Liver (tissue), 8 donors: ENCODE measurements at regions not wholly inside any gene's neighbourhood (a gene's known extent, or its start where the extent isn't known, plus 50 kb on each side); places are given as distances from the start of the nearest gene placed in this dataset.
"Not testable (repeated sequence)": the region's sequence is repeated elsewhere in the genome, so short reads cannot be mapped to it uniquely, and the experiment has no call there.

ENCODE experiments used
- DNase-seq: peaks from one replicate; pipeline ENCODE4 v3.0.0-alpha.2; 2017; ENCODE audit warnings: low spot score
- H3K27ac ChIP-seq, 2 donors: one replicate each; pipeline ENCODE4 v1.7.0; 2013; ENCODE audit warnings: inconsistent platforms in 2 of 2, low read length in 2 of 2, control low read depth in 1 of 2, low read depth in 1 of 2, mild to moderate bottlenecking in 1 of 2
- H3K27me3 ChIP-seq, 4 donors: one replicate each; pipeline versions ENCODE4 v1.6.1 to v1.7.0; 2013; ENCODE audit warnings: low read length in 3 of 4, inconsistent platforms in 1 of 4, mild to moderate bottlenecking in 1 of 4, moderate library complexity in 1 of 4; ENCODE audit not compliant: control insufficient read depth in 4 of 4, insufficient read depth in 4 of 4
- H3K36me3 ChIP-seq, 4 donors: one replicate each; pipeline versions ENCODE4 v1.6.1 to v1.7.0; 2013; ENCODE audit warnings: low read length in 3 of 4, mild to moderate bottlenecking in 3 of 4, low read depth in 1 of 4, moderate library complexity in 1 of 4; ENCODE audit not compliant: control insufficient read depth in 4 of 4, insufficient read depth in 3 of 4
- H3K4me1 ChIP-seq, 4 donors: one replicate each; pipeline versions ENCODE4 v1.6.1 to v1.7.0; 2013; ENCODE audit warnings: low read length in 3 of 4, mild to moderate bottlenecking in 3 of 4, moderate library complexity in 1 of 4; ENCODE audit not compliant: control insufficient read depth in 4 of 4, insufficient read depth in 4 of 4
- H3K4me3 ChIP-seq, 3 donors: one replicate each; pipeline versions ENCODE4 v1.6.1 to v1.7.0; 2013; ENCODE audit warnings: low read length in 3 of 3, control low read depth in 1 of 3, low read depth in 1 of 3, mild to moderate bottlenecking in 1 of 3
- H3K9ac ChIP-seq, 2 donors: one replicate each; pipeline ENCODE4 v1.7.0; 2013; ENCODE audit warnings: low read length in 2 of 2, mild to moderate bottlenecking in 2 of 2, moderate library complexity in 2 of 2, control low read depth in 1 of 2, low read depth in 1 of 2
- H3K9me3 ChIP-seq, 4 donors: one replicate each; pipeline versions ENCODE4 v1.6.1 to v1.7.0; 2013; ENCODE audit warnings: low read length in 3 of 4; ENCODE audit not compliant: control insufficient read depth in 4 of 4
- ATF3 ChIP-seq: IDR thresholded peaks from 2 replicates; pipeline ENCODE4 v1.6.1; 2016; ENCODE audit warnings: antibody characterized with exemption
- CTCF ChIP-seq: fragments of 150-350 bp; IDR thresholded peaks from 2 replicates; pipeline ENCODE4 v1.5.1; 2017; ENCODE audit warnings: improper control_type of control experiment, low read depth, low read length; ENCODE audit not compliant: missing input control
- EGR1 ChIP-seq, 2 donors: IDR thresholded peaks; 2 replicates each; pipeline ENCODE4 v1.6.1; 2016 to 2018; ENCODE audit warnings: antibody characterized with exemption in 2 of 2, low read depth in 2 of 2
- FOXA1 ChIP-seq: IDR thresholded peaks from 2 replicates; pipeline ENCODE4 v1.6.1; 2016; ENCODE audit warnings: antibody characterized with exemption
- HNF4G ChIP-seq: IDR thresholded peaks from 2 replicates; pipeline ENCODE4 v1.6.1; 2016; ENCODE audit warnings: antibody characterized with exemption
- JUND ChIP-seq, 2 donors: IDR thresholded peaks; 2 replicates each; pipeline ENCODE4 v1.6.1; 2016; ENCODE audit warnings: antibody characterized with exemption in 2 of 2
- NR2F2 ChIP-seq: IDR thresholded peaks from 2 replicates; pipeline ENCODE4 v1.6.1; 2016; ENCODE audit warnings: antibody characterized with exemption
- RAD21 ChIP-seq, 2 donors: IDR thresholded peaks; 2 replicates each; pipeline ENCODE4 v1.6.1; 2016; ENCODE audit warnings: antibody characterized with exemption in 2 of 2, mild to moderate bottlenecking in 2 of 2
- SP1 ChIP-seq: IDR thresholded peaks from 2 replicates; pipeline ENCODE4 v1.6.1; 2018; ENCODE audit warnings: antibody characterized with exemption, mild to moderate bottlenecking
- YY1 ChIP-seq: IDR thresholded peaks from 2 replicates; pipeline ENCODE4 v1.6.1; 2016; ENCODE audit warnings: antibody characterized with exemption, mild to moderate bottlenecking
- ZBTB33 ChIP-seq: IDR thresholded peaks from 2 replicates; pipeline ENCODE4 v1.6.1; 2016; ENCODE audit warnings: antibody characterized with exemption
- WGBS: extraction: QIAGEN DNeasy Blood & Tissue Kit; methylation state at CpG from one replicate; pipeline ENCODE4 v1.1.7; 2013; 5-methylcytosine and 5-hydroxymethylcytosine counted together
- donor health status: healthy.
- donor health status: healthy.
- donor health status: healthy.
- donor health status: healthy.
- donor health status: healthy.

GRCh38 chr10:63825111-63825510, 303.9 kb downstream of the REEP3 start:
- Histone ChIP-seq H3K27ac (no peak overlapping the region), H3K9me3 (no peaks in the 10 kb centered on the region)

GRCh38 chr10:63825766-63826165, 304.6 kb downstream of the REEP3 start:
- no peak for TF ChIP-seq YY1
- TF ChIP-seq NR2F2: no peak
- TF ChIP-seq HNF4G: no peak
- TF ChIP-seq FOXA1: no peak
- no peak for TF ChIP-seq ZBTB33
- no peak for TF ChIP-seq RAD21 (IDR thresholded peaks at IDR 0.05)
- TF ChIP-seq JUND (IDR thresholded peaks at IDR 0.05): no peak
- TF ChIP-seq CTCF: no peak
- TF ChIP-seq EGR1 (IDR thresholded peaks at IDR 0.05; ENCODE audit: low read depth in 2 of 2): no peak
- no peak for TF ChIP-seq ATF3
- TF ChIP-seq SP1: no peak
- H3K27ac ChIP-seq: no peak overlapping the region
- no peaks in the 10 kb centered on the region for H3K4me1 ChIP-seq
- H3K4me3 ChIP-seq: no peak overlapping the region
- no peaks in the 10 kb centered on the region for H3K36me3 ChIP-seq
- 89% methylated on average over 5 of the region's 5 CpGs for WGBS
- no peaks in the 10 kb centered on the region for H3K27me3 ChIP-seq
- H3K9me3 ChIP-seq: no peaks in the 10 kb centered on the region
- no peak overlapping the region for H3K9ac ChIP-seq
- DNase-seq: no peak

More at GRCh38 chr10:63825111-63825510, 303.9 kb downstream of the REEP3 start:
- TF ChIP-seq CTCF (no peak), JUND (IDR thresholded peaks at IDR 0.05) (no peak), HNF4G (no peak)
- no peak overlapping the region for H3K9ac ChIP-seq
- no peaks in the 10 kb centered on the region for H3K4me1 ChIP-seq
- no peaks in the 10 kb centered on the region for H3K36me3 ChIP-seq
- no peak for DNase-seq
- H3K27me3 ChIP-seq: no peaks in the 10 kb centered on the region
- H3K4me3 ChIP-seq: no peak overlapping the region

- not testable (repeated sequence) for H3K4me3 ChIP-seq, DNase-seq, H3K27me3 ChIP-seq, H3K27ac ChIP-seq, H3K36me3 ChIP-seq, H3K4me1 ChIP-seq, H3K9ac ChIP-seq, H3K9me3 ChIP-seq
- WGBS: 55% methylated on average over 3 of the region's 3 CpGs
These were observed 305.8 kb downstream of the REEP3 start for GRCh38 chr10:63827018-63827417.
